GM18868 (cell line): ENCODE measurements at regions not wholly inside any gene's neighbourhood (a gene's known extent, or its start where the extent isn't known, plus 50 kb on each side); places are given as distances from the start of the nearest gene placed in this dataset.

Source experiments
- ATAC-seq: cut with Tn5 transposase; IDR thresholded peaks from one replicate; pipeline ENCODE4 v1.9.1; 2021; ENCODE audit warnings: mild to moderate bottlenecking, moderate library complexity; ENCODE audit not compliant: unreplicated experiment

DNA sequence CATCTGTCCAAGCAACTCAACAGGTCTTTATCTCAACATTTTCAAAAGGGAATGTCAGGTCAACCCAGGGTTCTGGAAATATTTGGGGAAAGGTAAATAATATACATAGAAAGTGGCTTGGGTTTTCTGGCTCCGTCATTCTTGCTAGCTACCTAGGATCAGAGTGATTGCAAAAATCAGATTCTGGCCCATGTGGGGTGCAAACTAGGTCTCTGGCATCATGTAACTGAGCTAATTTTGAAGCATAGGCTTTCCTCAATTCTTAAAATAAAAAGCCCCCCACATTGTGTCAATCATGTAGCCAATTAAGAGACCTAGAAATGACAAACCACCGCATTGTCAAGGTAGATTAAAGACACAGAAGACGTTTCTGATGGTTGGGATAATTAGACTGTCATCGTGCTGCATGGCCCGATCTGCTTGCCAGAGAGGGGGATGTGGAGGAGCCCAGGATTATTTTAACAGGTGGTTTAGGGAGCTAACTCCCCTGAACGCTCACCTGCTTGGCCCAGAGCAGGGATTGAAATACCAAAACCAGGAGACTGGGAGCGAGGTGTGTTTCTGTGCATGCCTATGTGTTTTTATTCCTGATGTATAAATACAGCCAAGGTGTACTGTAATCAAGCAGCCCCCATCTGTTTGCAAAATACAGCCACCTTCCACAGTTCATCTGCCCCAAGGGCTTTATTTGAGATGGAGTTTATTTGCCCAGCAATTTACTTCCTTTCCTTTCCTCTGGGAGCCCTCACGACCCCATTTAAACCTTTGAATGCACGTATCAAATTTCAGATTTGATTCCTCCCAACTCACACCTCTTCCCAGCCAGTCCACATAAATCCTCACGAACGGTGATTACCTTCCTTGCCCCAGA lies 189.5 kb downstream of the TTC8 start:
- no peak for ATAC-seq

DNA sequence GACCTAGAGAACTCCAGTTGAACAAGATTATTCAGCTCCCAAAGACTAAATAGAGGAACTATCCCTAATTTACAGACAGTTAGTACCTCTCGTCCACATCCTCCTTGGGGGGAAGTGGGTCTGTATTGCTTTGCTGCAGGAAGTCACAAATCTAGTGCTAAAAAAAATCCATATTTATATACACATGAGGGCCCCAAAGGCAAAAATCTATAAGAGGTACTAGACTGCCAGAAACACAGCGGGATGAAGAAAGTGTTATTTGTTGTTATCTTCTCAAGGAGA lies 190.1 kb downstream of the TTC8 start:
- ATAC-seq, result no peak

DNA sequence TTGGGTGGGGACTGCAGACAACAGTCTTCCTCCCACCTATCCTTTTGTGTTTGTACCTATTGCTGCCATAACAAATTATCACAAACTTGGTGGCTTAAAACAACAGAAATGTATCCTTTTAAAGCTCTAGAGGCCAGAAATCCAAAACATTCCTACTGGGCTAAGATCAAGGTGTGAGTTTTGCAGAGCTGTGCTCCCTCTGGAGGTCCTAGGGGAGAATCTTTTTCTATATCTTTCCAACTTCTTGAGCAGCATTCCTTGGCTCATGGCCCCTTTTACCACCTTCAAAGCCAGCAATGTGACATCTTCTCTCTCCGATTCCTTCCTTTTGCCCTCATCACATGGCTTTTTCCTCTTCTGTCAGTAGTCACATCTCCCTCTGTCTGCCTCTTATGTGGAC lies 190.6 kb downstream of the TTC8 start:
- ATAC-seq, result no peak

DNA sequence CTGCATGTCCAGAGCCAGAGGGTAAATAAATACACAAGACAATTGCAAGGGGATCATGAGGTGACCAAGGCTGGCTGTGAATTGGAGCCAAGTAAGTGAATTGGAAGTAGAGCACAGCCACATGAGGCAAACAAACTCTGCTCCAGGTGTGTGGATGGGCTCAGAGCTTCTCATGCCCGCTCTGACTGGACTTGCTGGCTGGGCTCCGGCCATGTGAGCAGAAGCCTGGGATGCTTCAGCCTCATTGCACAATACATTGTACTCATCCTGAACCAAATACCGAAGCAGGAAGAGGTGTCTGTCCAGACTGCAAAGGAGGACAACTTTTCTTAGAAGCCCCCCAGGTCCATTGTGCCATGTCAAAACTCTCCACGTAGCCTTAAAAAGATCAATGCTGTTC lies 193.0 kb downstream of the TTC8 start:
- ATAC-seq, result no peak

DNA sequence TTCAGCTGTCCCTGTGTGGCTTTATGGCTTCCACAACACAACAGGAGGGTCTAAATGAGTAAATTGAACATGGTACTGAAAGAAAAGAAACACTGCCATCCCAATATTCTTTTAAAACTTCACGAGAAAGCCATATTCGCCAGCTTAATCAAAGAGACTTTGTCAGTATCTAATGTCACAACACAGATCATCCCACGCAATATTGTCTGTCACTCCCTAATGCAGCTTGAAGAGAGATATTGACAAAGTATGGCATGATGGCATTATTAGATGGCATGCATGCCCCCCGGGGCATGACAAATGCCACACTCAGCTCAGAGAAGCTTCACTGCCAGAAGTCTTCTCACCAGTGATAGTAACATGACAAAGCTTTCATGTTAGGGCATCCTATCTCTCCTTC lies 197.8 kb downstream of the TTC8 start:
- ATAC-seq, result no peak

DNA sequence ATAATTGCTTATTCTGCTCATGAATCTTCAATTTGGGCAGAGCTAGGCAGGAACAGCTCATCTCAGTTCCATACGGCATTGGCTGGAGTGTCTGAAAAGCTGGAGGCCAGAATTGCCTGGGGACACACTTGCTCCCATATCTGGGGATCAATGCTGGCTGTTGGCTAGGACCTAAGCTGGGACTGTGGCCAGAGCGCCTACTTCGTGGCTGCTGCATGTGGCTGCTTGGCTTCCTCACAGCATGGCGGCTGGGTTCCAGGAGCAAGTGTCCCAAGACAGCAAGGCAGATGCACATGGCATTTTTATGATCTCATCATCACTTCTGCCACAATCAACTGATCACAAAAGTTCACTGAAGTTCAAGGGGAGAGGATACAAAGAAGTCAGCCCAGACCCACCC lies 200.2 kb downstream of the TTC8 start:
- no peak for ATAC-seq

DNA sequence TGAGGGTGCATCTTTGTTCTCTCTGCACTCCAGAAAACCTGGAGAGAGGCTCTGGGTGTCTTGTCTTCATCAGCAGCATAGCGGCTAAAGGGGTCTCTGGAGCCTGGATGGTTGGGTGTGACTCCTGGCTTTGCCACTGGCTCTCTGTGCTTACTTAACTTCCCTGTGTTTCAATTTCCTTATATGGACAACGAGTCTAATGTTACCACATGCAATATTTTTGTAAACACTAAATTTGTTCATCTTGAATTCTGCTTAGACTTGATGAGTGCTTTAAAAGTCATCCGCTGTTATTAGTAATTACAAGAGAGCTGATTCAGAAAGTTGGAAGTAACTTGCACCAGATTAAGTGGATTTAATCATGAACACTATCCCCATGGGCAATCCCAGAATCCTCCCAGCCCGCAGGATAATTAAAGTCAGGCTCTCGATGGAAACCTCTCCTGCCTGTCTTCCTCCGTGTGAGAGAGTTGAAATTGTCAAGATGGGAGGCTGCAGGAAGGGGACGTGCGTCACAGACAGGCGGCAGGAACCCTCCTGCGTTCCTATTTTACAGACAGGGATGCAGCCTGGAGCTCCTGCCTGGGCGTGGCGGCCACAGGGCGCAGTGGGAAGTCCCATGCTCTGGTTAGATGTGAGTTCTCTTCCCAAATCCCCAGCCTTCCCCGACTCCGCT lies 201.2 kb downstream of the TTC8 start:
- no peak for ATAC-seq

DNA sequence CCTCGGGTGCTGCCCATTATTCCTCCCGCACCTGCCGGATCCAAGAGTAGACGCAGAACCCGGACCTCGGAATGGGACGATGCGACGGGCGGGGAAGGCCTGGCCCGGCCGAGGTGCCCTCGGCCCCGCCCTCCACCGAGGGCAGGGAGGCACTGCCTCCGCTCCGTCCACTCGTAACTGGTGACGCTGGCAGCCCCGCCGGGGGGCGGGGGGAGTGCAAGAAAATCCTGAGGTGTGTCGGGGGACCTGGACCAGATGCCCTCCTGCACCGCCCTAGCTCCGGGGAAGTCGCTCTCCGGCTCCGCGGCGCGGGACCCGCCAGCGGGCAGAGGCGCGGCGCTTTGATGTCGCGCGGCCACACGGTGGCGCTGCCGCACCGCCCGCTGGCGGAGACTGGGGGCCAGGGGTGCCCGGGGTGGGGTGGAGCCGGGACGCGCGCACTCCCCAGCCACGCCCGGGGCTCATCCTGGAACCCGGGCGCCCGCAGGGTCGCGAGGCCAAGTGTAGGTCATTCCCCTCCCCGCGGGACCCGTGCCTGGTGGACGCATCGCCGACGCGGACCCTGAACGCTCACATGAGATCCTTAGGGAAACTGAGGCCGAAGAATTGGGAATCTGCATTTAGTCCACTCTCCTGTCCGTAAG lies 202.8 kb downstream of the TTC8 start:
- ATAC-seq, result peak; percentile 94

DNA sequence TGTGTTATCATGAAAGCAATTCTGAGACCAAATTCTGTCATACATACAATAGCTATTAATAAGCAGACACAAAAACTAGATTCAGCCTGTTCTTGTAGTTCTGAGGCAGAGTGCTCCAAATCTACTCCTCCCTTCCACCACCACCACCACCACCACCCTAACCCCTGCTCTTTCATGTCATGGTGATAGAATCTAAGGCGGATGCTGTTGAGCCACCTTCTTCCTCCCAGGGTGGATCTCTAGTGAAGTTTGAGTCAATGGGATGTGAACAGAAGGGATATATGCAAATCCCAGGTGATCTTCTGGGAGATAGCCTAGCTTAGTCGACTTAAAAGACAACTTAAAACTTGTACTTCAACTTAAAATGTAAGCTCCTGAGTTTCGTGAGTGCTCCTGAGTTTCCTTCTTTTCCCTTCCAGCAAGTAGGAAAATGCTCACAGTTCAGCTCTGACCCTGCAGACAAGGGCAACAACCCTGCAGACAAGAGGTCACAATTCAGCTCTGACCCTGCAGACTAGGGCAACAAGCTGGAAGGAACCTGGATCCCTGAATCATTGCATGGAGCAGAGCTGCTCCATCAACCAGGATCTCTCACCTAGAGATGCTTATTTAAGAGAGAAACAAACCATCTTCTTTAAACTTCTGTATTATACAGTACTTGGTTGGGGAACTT lies 204.1 kb downstream of the TTC8 start:
- ATAC-seq, result no peak

DNA sequence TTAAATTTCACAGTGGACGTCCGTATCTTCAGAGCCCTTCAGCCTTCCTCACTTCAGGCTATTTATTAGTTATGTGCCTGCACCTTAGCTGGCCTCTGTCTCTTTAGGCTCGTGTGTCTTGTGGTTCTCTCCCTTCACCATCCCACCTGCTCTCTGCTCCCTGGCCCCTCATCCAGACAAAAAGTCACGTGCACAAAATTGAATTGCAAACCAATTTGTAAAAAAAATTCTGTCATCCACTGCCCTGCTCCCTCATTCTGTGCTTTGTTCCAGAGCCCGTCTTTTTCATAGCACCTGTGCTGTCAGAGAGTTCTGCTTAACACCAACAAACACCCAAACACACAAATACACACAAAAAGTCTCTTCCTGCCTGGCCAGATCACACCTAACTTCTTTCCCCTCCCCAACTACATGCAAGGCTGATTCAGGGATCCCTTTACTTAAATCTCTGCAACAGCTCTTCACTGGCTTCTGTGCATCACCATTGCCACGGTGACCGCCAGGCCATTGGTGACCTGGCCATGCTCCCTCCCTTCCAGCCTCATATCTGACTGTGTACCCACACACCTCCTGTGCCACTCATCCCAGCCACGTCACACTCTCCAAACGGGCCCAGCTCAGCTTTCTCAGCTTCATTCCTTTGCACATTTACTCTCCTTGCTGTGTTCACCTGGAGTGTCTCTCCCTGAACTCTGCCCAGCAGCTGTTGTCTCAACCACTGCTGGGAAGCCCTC lies 205.7 kb downstream of the TTC8 start:
- ATAC-seq, result no peak

DNA sequence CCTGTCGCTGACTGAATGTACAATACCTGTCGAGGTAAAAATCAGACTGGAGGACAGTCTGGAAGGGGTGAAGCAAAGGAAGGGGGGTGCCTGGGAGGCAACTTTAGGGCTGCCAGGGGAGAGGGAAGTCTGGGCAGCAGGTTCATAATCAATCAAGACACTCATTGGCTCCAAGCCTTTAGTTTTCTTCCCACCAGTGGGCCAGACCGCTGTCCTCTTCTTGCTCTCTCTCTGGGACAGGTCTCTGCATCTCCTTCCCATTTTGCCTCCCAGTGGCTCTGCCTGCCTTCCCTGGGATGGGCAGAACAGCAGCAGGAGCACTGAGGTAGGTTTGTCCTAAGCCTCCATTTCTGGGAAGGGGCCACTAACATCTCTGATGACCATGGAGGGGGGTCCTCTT lies 206.5 kb downstream of the TTC8 start:
- no peak for ATAC-seq

DNA sequence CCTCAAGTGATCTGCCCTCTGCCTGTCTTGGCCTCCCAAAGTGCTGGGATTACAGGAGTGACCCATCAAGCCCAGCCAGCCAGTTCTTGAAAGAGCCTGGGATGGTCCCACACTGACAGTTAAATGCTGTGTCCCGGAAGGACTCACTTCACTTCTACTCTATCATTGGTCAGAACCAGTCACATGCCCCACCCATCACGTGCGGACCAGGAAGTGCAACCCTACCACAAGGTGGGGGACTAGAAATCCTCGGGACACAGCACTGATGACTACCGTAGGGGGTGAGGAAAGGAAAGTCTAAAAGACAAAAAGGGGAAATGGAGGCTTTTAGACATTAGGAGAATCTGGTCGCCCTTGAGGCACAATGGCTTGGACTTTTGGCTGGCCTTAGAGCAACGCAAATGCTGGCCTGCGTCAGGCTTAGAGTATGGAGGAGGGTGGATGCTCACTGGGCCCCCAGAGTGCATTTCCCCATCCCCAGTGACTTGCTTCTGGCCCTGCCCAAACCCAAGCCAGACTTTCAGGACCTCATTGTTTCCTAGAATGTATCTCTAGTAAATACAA lies 207.7 kb downstream of the TTC8 start:
- no peak for ATAC-seq

DNA sequence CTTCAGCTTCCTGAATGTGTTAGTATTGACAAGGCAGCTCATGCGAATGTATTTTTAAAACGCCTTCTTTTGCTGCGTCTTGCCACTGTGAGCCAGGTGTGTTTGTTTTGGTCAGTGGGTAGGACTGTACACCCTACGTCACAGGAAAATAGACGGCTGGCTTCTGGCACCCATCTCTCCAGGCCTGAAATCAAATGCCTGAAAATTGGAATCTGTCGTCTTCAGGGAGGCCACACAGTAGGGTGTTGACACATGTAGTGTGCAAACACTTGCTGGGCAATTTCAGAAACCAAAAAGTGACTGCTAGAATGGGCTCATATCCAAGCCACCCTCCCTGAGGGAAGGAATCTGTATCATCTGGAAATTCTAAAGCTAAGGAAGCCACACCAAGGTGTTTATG lies 209.3 kb downstream of the TTC8 start:
- no peak for ATAC-seq

DNA sequence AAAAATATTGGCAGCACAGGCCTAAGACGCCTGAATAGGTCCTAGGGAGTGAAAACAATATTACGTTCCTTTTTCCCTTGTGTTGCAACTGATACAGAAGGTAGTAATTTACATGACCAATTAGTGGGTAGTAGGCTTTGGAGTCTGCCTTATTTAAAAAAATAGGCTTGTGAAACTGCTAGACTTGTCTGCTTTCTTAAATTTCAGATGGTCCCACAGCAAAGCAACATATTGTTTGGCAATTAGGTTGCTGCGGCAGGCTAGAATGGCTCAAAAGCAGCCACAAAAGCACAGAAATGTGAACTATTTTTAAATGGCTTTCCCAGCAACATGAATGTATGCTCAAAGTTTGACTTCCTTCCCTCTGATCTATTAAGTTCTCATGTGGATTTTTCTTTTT lies 211.9 kb downstream of the TTC8 start:
- ATAC-seq, result no peak

DNA sequence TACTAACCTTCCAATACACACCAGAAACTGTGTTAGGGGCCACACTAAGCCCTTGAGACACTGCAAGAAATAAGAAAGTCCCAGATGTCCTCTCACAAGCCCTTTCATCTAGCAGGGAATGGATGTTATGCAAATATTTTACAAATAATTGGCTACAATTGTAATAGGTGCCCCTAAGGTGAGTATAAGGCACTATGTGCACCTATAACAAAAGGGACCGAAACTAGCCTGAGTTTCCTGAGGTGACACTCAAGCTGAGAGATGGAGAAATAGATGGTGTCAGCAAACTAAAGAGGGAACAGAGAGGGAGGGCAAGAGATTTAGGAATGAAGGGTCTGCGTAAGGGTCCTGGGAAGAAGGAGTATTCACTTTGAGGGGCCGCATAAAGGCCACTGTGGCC lies 212.6 kb downstream of the TTC8 start:
- ATAC-seq, result no peak

DNA sequence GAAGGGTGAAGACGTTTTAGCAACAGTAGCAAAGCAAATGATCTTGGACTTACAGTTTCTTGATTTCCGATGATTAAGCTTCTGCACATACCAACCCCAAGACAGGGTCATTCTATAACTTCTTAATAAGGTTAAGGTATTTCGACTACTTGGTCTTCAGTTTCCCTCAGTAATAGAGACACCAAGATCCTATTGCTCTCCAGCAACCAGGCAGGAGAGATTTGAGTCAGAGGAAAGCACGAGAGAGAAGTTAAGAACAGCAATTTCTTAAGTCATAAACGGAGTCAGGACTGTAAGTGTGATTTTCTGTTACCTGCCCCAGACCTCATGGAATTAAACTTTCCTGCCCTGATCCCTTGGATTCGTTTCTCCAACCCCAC lies 215.6 kb downstream of the TTC8 start:
- peak; percentile 5 for ATAC-seq

DNA sequence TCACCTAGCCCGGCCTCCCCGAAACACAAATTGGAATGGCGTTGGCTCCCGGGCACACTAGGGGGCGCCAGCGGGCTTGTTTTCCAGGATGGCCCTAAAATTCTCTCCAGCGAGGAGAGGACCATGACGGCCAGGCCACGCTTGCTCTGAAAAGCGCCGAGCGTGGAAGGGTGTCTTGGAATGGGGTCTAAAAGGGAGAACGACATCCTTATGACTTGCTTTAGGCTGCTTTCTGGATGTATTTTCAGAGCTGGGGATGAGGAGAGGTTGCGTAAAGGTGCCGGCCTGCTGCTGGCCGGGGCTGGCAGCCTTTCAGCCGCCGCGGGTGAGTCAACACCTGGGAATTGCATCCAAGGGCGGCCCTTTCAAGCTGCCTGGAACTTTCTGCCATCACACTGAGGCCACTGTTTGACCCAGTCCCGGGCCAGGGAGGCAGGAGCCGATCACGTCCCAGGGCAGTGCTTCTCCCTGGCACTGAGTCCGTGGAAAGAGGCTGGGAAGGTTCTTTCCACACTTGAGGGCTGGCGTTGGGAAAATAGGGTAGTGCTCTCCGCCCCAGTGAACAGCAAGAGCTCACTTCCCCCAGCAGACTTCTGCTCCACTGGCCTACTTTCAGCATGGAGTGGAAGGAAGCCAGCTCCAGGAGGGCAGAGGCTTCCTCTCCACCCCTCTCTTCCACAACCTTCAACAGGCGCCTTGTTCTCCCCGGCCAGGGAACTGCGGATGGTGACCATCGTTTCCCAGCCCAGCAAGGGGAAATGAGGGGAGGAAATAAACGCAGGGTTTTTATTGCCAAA lies 216.2 kb downstream of the TTC8 start:
- peak; percentile 76 for ATAC-seq

DNA sequence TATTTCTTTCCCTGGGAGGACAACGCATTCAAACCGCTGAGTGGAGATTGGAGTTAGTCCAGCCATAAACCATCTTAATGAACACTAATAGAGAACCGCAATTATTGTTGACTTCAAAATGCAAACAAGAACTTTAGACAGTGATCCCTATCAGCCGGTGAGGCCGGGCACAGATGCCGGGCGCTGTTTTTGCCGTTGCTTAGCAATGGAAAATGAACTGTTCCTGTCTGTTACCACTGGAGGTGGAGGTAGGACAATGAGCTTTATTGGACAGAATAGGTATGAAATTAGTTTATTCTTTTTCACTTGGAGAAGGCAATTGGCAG lies 216.8 kb downstream of the TTC8 start:
- ATAC-seq, result no peak

DNA sequence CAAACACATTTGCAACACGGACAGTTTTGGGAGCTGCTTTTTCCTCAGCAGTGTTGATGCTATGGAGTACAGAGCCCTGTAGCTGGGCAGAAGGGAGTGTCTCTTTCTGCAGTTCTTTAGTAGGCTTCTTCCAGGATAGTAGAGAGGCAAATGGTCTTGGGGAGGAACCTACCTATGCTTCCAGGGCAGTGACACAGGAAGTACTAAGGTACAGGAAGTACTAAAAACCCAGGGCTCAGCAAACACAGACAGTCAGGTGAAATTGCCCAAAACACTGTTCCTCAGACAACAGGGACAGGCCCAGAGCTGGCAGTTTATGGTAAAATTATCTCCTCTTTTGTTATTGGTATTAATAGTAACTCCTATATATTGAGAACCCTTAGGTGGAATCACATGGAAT lies 217.6 kb downstream of the TTC8 start:
- no peak for ATAC-seq

DNA sequence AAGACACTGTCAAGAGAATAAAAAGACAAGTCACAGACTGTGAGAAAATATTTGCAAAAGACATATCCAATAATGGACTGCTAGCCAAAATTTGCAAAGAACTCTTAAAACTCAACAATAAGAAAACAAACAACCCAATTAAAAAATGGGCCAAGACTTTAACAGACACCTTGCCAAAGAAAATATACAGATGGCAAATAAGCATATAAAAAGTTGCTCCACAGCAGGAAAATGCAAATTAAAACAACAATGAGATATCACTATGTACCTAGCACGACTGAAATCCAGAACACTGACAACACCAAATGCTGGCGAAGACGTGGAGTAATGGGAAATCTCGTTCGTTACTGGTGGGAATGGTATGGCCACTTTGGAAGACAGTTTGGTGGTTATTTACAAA lies 228.9 kb downstream of the TTC8 start:
- ATAC-seq, result no peak
